HG03108 (cell line): ENCODE measurements at regions not wholly inside any gene's neighbourhood (a gene's known extent, or its start where the extent isn't known, plus 50 kb on each side); places are given as distances from the start of the nearest gene placed in this dataset.
"Not testable (repeated sequence)": the region's sequence is repeated elsewhere in the genome, so short reads cannot be mapped to it uniquely, and the experiment has no call there.

Experiments used
- ATAC-seq: cut with Tn5 transposase; IDR thresholded peaks from one replicate; pipeline ENCODE4 v1.9.1; 2021; ENCODE audit warnings: moderate library complexity; ENCODE audit not compliant: unreplicated experiment

GRCh38 chr17:31798205-31798724 lies 60.8 kb downstream of the COPRS start:
- ATAC-seq = no peak

GRCh38 chr17:31795941-31796340 lies 63.1 kb downstream of the COPRS start:
- not testable (repeated sequence) for ATAC-seq

GRCh38 chr17:31794111-31794510 lies 64.9 kb downstream of the COPRS start:
- no peak for ATAC-seq

DNA sequence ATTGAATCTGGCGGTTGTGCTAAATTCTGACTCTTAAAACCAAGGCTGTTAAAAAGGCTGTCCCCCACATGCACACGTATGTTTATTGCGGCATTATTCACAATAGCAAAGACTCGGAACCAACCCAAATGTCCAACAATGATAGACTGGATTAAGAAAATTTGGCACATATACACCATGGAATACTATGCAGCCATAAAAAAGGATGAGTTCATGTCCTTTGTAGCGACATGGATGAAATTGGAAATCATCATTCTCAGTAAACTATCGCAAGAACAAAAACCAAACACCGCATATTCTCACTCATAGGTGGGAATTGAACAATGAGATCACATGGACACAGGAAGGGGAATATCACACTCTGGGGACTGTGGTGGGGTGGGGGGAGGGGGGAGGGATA lies 65.4 kb downstream of the COPRS start:
- ATAC-seq = not testable (repeated sequence)

- ATAC-seq = no peak
Measured at GRCh38 chr17:31792007-31792585, 66.9 kb downstream of the COPRS start.

- no peak for ATAC-seq
Measured at GRCh38 chr17:31789707-31790505, 69.1 kb downstream of the COPRS start.

DNA sequence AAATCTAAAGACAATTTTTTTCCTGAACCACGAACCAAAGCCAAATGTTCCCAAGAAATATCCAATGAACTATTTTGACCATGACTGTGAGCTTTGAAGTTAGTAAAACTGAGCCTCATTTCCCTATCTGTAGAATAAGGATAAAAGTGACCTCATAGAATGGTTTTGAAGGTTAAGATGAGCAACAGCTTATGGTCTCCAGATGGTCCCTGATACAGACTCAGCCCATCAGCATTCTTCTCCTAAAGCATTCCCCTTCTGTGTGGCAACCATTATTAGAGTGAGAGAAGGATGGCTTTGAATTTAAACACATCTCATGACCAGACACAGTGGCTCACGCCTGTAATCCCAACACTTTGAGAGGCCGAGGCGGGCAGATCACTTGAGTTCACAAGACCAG lies 70.1 kb downstream of the COPRS start:
- no peak for ATAC-seq

- no peak for ATAC-seq
Measured at GRCh38 chr17:31788571-31788946, 70.5 kb downstream of the COPRS start.

GRCh38 chr17:31787857-31788570 lies 71.0 kb downstream of the COPRS start:
- no peak for ATAC-seq

DNA sequence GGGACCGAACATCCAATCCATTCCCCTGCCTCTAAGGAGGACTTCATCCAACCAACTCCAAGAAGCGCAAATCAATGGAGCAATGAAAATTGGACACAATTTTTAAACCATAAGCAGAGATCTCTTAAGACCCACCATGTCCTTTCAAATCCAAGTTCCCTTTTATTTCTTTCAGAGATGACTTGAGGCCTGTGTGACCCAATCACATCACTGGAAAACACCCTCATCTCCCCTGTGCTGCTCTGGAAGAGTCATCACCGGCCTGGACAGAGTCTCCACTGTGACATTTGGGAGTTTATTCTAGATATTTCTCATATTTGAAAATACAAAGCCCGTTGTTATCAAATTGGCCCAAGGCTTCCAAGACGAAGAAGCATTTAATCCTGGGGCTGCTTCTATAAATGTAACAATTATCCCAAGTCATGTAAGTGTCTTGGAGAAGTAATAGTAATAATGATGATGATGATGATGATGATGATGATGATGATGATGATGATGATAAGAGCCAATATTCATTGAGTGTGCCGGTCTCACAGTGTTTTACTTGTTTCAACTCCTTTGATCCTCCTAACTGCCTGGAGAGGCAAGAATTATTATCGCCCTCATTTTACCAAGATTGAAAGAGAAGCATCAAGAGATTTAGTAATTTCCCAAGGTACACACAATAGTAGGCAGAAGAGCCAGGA lies 72.1 kb downstream of the COPRS start:
- no peak for ATAC-seq

DNA sequence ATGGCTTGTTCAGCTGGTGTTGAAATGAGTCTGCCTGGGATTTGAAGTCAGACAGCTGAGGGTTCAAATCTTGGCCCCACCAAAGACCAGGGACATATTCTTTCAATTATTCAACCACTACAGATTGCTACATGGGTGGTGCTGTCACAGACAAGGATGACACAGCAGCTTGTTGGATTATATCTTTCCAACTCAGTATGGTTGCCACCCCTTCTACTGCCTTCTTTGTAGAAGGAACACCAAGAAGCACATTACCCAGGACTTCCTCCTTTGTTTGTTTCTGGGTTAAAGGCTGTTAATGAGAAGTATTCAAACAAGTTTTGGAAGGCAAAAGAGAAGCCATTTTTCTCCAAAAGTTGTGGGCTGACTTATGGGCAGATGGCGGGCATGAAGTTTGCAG lies 78.6 kb downstream of the COPRS start:
- ATAC-seq = no peak

DNA sequence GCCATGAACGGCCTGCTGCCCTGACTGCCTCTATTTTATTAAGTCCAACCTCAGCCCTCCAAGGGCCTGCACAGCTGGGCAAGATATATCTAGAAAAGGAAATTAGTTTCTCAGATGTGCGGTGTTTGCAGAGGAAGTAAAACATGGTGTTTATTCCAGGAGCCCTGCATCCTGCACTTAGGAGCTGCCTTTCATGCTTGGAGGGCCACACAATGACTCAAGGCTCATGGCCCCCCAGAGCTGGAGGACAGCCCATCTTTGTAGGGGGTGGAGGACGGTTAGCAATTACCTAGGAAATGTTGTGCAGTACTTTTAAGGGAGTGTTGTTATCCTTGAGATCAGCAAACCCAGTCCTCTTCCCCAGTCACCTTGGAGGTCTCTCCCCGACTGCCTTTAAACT lies 80.5 kb downstream of the COPRS start:
- ATAC-seq = no peak

DNA sequence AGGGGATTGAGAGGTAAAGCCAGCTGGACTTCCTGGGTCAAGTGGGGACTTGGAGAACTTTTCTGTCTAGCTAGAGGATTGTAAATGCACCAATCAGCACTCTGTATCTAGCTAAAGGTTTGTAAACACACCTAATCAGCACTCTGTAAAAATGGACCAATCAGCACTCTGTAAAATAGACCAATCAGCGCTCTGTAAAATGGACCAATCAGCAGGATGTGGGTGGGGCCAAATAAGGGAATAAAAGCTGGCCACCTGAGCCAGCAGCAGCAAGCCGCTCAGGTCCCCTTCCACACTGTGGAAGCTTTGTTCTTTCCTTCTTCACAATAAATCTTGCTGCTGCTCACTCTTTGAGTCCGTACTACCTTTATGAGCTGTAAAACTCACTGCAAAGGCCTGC lies 87.7 kb downstream of the COPRS start:
- ATAC-seq = not testable (repeated sequence)

DNA sequence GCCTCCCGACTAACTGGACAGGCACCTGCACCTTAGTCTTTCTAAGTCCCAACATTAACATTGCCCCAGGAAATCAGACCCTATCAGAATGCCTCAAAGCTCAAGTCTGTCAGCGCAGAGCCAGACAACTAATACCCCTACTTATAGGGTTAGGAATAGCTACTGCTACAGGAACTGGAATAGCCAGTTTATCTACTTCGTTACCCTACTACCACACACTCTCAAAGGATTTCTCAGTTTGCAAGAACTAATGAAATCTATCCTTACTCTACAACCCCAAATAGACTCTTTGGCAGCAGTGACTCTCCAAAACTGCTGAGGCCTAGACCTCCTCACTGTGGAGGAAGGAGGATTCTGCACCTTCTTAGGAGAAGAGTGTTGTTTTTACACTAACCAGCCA lies 88.5 kb downstream of the COPRS start:
- not testable (repeated sequence) for ATAC-seq

GRCh38 chr17:31761836-31762510 lies 97.1 kb downstream of the COPRS start:
- ATAC-seq = not testable (repeated sequence)

DNA sequence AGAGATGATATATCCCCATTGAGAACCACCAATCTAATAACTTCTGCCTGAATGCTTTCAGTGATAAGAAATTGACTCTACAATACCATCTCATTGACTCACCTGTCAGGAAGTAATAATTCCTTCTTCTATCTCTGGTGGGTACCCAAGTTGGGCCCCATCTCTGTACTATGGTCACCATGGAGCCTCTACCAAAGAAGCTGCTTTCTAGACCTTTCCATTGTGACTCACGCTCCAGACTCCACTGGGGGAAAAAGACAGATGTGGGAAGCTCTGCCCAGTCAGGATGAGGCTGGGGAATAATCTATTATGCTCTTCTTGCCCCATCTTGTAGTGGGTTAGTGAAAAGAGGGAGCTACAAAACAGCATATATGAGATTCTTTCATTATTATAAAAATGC lies 100.4 kb downstream of the COPRS start:
- no peak for ATAC-seq

DNA sequence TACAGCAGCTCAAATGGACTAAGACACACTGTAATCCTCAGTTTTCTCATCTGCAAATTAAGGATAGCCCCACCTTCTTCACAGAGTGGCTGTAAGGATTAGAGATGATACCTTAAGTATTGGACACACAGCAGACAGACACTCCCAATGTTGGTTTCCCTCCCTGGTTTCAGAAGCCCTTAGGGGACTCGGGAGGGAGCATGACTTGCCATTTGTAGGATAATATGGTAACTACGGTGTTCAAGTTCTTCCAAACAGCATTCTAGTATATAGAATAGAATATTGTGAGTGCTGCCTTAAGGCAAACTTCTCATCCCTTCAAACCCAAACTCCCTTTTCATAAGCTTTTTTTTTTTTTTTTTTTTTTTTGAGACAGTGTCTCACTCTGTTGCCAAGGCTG lies 101.9 kb downstream of the COPRS start:
- no peak for ATAC-seq

- ATAC-seq = no peak
Measured at GRCh38 chr17:31754239-31754945, 104.7 kb downstream of the COPRS start.

DNA sequence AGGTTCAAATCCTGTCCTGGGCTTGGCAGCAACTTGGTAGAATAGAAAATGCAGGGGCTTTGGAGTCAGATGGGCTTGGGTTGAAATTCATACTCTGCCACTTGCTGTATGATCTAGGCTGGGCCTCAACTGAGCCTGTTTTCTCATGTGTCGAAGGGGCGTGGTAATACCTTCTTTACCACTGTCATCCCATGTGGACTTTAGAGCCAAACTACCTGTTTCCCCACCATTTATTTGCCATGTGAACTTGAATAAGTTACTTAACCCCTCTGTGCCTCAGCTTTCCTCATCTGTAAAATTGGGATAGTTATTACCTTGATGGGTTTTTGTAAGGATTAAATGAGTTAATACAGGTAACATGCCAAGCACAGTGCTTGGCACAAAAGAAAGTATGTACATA lies 106.0 kb downstream of the COPRS start:
- ATAC-seq = no peak

DNA sequence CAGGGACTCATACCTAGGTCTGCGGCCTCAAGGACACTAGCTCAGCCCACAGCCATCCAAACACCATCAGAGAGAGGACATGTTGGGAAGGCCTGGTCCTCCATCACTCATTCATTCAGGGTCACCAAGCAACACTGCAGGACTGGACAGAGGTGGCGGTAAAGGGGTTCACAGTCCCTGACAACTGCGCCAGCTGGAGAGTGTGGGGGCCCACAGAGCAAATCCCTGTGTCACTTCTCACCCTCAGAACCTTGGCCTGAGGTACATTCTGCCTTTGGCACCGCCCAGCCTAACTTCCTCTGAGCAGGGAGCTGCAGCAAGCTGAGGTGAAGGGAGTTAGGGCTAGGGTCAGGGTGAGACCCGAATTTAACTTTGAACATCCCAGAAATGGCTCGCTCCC lies 106.5 kb downstream of the COPRS start:
- ATAC-seq = no peak
